Left renal cortex interstitium (tissue), 4 donors: ENCODE measurements at regions not wholly inside any gene's neighbourhood (a gene's known extent, or its start where the extent isn't known, plus 50 kb on each side); places are given as distances from the start of the nearest gene placed in this dataset.

ENCODE experiments used
- DNase-seq, 4 donors: peaks; one replicate each; pipeline ENCODE4 v3.0.0-alpha.2; 2013; ENCODE audit warnings: low read depth in 4 of 4, low spot score in 2 of 4, missing footprints in 1 of 4

- no peak for DNase-seq
Measured at GRCh38 chr4:141395919-141396318, 175.2 kb downstream of the ZNF330 start.

- DNase-seq, result no peak
Measured at GRCh38 chr4:141402712-141403111, 182.0 kb downstream of the ZNF330 start.

DNA sequence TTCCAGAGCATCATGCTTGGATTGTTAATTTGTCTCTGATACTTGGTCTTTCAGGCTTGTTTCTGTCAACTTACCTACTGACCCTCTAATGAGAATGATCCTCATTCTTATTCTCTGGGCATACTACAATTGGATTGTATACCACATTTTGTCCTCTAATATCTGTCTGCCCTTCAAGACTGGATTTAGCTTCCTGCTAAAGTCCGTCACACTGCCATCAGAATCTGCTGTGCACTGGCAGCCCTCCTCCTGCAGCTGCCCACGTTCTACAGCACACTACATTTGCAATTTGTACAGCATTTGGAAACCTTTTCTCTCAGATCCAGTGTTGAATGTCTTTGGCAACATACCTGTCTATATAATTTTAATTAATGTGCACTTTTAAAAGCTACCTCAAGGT, 183.1 kb downstream of the ZNF330 start:
- no peak for DNase-seq

DNA sequence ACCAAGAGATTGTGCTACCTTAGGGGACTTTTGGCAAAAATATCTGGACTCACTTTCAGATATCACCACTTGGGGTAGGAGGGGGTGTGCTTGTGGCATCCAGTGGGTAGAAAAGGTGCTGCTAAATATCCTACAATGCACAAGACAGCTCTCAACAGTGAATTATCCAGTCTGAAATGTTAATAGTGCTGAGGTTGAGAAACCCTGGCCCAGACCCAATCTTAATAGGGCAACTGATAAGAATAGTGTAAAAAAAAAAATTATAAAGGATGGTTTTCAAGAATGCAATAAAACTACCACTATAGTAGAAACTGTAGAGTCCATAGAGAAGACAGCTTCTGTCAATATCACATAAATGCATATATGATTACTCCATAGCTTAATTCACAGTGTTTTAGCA, 185.5 kb downstream of the ZNF330 start:
- DNase-seq, result no peak

DNA sequence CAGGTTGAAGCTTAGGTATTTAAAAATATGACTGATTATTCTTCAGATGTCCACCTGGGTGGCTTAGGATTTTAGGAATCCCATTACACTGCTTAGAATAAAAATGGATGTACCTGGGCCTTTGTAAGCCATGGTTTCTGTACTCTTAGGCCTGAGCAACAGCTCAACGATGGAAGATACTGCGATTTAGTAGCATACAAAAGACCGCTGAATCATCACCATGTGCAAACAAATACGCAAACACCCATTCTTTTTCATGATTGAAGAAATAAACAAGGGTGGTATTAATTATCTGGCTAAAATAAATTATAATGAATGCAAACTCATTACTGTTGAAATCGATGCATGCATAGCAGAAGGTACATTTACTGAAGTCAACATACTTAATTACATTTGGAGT, 188.9 kb downstream of the ZNF330 start:
- DNase-seq, result no peak

- DNase-seq, result no peak
Measured at GRCh38 chr4:141410839-141411238, 190.1 kb downstream of the ZNF330 start.

GRCh38 chr4:141411936-141412335, 191.2 kb downstream of the ZNF330 start:
- no peak for DNase-seq

GRCh38 chr4:141413366-141413765, 192.7 kb downstream of the ZNF330 start:
- DNase-seq, result no peak

DNA sequence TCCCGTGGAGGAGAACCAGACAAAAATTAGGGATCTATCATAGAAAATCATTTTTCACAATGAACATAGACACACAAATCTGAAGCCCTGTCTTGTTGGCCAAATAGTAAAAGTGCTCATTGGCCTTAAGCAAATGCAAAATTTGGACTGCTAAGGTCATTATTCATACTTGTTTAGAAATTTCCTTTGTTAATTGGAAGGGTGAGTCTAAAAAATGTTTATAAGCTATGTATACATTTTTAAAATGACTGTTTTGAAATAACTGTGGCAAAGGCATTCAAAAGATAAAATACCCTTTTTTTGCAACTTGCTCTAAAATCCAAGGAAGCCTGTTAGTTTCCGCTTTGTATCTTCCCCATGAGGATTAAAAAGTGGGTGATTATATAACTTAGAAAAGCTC, 195.0 kb downstream of the ZNF330 start:
- no peak for DNase-seq

DNA sequence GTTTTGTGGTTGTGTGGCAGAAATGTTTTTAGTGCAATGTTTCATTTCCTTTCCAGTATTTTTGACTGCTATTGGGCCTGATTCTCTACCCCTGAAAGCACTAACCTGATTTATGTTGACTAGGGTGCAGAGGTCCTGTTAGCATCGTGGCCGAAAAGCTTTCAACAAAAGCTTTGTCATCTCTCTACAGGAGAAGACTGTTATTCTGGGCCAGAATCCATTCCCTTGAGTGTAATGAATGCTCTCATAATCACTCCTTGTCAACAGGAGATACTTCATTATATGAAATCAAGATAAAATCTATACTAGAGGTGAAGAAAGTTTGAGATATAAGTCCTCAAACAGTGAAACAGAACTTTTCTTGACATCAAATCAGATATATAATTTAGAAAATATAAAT, 195.5 kb downstream of the ZNF330 start:
- peak in 2 of 4 donors; percentile 15 to 16 for DNase-seq

- DNase-seq, result no peak
Measured at GRCh38 chr4:141416677-141417363, 196.1 kb downstream of the ZNF330 start.

DNA sequence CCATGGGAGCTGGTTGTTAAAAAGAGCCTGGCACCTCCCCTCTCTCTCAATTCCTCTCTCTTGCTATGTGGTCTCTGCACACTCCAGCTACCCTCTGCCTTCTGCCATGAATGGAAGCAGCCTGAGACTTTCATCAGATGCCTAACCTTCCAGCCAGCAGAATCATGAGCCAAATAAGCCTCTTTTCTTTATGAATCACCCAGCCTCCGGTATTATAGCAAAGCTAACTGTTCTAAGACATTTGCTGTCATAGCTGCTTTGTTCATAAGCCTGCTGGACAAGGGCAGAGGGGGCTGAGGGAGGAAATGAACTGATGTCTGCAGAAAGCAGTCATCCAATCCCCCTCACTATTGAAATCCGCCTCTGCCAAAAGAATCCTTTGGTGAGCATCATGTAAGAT, 196.7 kb downstream of the ZNF330 start:
- no peak for DNase-seq

GRCh38 chr4:141425124-141425523, 204.4 kb downstream of the ZNF330 start:
- no peak for DNase-seq

GRCh38 chr4:141427726-141428296, 207.1 kb downstream of the ZNF330 start:
- DNase-seq, result no peak

- no peak for DNase-seq
Measured at GRCh38 chr4:141429933-141430332, 206.4 kb upstream of the IL15 start.

DNA sequence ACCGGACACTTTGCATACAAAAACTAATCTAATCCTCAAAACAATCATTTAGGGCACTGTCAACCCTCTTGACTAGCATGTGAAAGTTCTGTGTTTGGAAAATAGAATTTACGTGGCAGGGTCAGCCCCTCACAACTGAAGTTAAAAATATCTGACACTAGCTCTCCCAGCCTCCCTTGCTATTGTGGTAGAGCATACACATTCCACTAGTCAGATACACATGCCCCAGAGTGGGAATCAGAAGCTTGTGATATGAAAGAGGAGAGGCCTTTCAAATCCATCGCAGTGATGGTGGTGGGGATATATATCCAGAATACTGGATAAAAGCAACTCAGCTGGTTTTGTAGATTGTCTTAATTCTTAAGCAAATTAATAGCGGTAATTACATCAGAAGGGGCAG, 205.7 kb upstream of the IL15 start:
- DNase-seq, result no peak

- no peak for DNase-seq
Measured at GRCh38 chr4:141432000-141432712, 204.2 kb upstream of the IL15 start.

DNA sequence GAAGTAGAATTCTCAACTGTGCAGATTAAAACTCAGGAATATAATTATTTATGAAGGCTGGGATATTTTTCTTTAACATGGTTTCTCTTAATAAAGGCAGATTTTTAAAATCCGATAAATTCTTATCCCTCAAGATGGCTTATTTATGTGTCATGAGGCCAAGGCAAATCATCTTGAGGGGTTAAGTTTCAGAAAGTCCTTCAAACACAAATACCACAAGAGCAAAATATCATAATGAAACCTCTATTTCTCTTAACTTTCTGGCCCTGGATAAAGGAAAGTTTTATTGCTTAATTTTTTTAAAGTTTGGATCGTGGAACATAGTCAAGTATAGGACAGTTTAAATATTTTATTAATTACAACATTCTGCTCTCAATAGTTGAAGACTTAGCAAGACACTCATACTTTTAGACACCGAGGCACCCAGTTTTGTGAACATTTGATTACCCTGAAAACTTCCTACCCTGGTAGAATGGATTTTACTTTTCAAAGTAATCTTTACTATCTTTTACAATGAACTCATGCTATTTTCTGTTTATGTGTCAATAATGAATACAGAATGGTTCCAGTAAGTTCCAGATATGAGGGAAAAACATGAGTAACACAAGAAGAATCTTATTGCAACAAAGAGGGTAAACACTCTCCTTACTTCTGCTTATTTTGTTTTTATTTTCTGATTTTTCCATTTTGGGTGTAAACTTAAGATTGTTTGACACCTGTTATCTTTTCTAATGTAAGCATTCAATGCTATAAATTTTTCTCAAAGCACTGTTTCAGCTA, 200.7 kb upstream of the IL15 start:
- DNase-seq, result no peak

- DNase-seq, result no peak
Measured at GRCh38 chr4:141439223-141439622, 197.2 kb upstream of the IL15 start.

DNA sequence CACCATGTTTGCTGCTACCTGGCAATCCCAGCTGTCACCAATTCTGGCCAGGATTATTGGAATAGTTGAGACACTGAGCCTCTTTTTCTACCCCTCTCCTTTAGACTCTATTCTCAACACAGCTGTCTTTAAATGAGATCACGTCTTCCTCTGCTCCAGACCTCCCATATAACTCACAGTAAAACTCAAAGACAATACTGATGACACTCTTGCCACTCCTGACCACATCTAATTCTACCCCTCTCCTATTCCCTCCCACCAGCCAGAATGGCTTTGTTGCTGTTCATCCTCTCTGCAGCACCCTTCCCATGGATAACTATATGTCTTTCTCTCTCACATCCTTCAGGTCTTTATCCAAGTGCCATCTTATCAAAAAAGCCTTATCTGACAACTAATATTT, 188.6 kb upstream of the IL15 start:
- no peak for DNase-seq

DNA sequence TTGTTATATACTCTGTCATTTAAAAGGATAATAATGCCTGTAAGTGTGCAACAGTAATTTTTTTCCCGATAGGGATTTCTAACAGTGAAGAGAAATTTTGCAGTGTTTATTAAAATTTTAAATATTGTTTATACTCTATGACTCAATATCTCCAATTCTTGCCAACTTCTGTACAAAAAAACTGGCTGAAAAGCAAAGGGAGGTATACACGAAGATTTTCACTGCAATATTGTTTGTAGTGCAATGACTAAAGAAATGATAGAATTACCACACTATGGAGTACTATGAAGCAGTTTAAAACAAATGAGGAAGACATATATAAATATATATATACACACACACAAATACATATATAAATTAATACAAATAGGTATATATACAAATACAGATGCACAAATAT, 187.9 kb upstream of the IL15 start:
- DNase-seq, result no peak
